GM19467 (cell line): ENCODE measurements at regions not wholly inside any gene's neighbourhood (a gene's known extent, or its start where the extent isn't known, plus 50 kb on each side); places are given as distances from the start of the nearest gene placed in this dataset.

Experiments used
- ATAC-seq: cut with Tn5 transposase; IDR thresholded peaks from one replicate; pipeline ENCODE4 v1.9.1; 2021; ENCODE audit warnings: mild to moderate bottlenecking, moderate library complexity; ENCODE audit not compliant: unreplicated experiment

- ATAC-seq, result no peak
Observed at GRCh38 chr17:77728871-77729270, 229.6 kb upstream of the TNRC6C start.

- ATAC-seq, result no peak
Observed at GRCh38 chr17:77729587-77729986, 228.9 kb upstream of the TNRC6C start.

- ATAC-seq, result no peak
Observed at GRCh38 chr17:77730376-77730775, 228.1 kb upstream of the TNRC6C start.

- ATAC-seq, result no peak
Observed at GRCh38 chr17:77733576-77734296, 224.8 kb upstream of the TNRC6C start.

GRCh38 chr17:77734371-77735080 is 224.0 kb upstream of the TNRC6C start:
- ATAC-seq, result no peak

- ATAC-seq, result no peak
Observed at GRCh38 chr17:77735081-77735565, 223.4 kb upstream of the TNRC6C start.

- no peak for ATAC-seq
Observed at GRCh38 chr17:77735566-77736198, 222.8 kb upstream of the TNRC6C start.

- no peak for ATAC-seq
Observed at GRCh38 chr17:77736199-77736585, 222.3 kb upstream of the TNRC6C start.

- ATAC-seq, result no peak
Observed at GRCh38 chr17:77736721-77737120, 221.8 kb upstream of the TNRC6C start.

GRCh38 chr17:77737442-77738265 is 220.8 kb upstream of the TNRC6C start:
- ATAC-seq, result no peak

GRCh38 chr17:77738751-77739531 is 219.6 kb upstream of the TNRC6C start:
- ATAC-seq, result no peak

- ATAC-seq, result no peak
Observed at GRCh38 chr17:77740481-77740880, 218.0 kb upstream of the TNRC6C start.

- ATAC-seq, result no peak
Observed at GRCh38 chr17:77741109-77741508, 217.4 kb upstream of the TNRC6C start.

- no peak for ATAC-seq
Observed at GRCh38 chr17:77742579-77742978, 215.9 kb upstream of the TNRC6C start.

GRCh38 chr17:77744066-77744988 is 214.2 kb upstream of the TNRC6C start:
- no peak for ATAC-seq

- ATAC-seq, result no peak
Observed at GRCh38 chr17:77745702-77746101, 212.8 kb upstream of the TNRC6C start.

- no peak for ATAC-seq
Observed at GRCh38 chr17:77746393-77746792, 212.1 kb upstream of the TNRC6C start.

GRCh38 chr17:77746896-77747554 is 211.5 kb upstream of the TNRC6C start:
- ATAC-seq, result no peak

GRCh38 chr17:77748436-77748835 is 210.1 kb upstream of the TNRC6C start:
- no peak for ATAC-seq
